HG03469 (cell line): ENCODE measurements at regions not wholly inside any gene's neighbourhood (a gene's known extent, or its start where the extent isn't known, plus 50 kb on each side); places are given as distances from the start of the nearest gene placed in this dataset.

Source experiments
- ATAC-seq: cut with Tn5 transposase; IDR thresholded peaks from one replicate; pipeline ENCODE4 v1.9.1; 2021; ENCODE audit warnings: mild to moderate bottlenecking, moderate library complexity, moderate number of reproducible peaks; ENCODE audit not compliant: unreplicated experiment

GRCh38 chr12:92503971-92504593 lies 198.7 kb upstream of the PLEKHG7 start:
- no peak for ATAC-seq

GRCh38 chr12:92503029-92503931 lies 199.5 kb upstream of the PLEKHG7 start:
- ATAC-seq: peak; percentile 55

- peak; percentile 36 for ATAC-seq
These were observed 200.3 kb upstream of the PLEKHG7 start for GRCh38 chr12:92502417-92503028.

GRCh38 chr12:92496790-92497189 lies 206.0 kb upstream of the PLEKHG7 start:
- peak; percentile 43 for ATAC-seq

- ATAC-seq: no peak
These were observed 207.7 kb upstream of the PLEKHG7 start for GRCh38 chr12:92495108-92495507.

GRCh38 chr12:92493816-92494215 lies 209.0 kb upstream of the PLEKHG7 start:
- ATAC-seq: no peak

GRCh38 chr12:92492995-92493394 lies 209.8 kb upstream of the PLEKHG7 start:
- ATAC-seq: no peak

- ATAC-seq: no peak
These were observed 210.5 kb upstream of the PLEKHG7 start for GRCh38 chr12:92492291-92492690.

- no peak for ATAC-seq
These were observed 213.0 kb upstream of the PLEKHG7 start for GRCh38 chr12:92489781-92490180.

GRCh38 chr12:92488735-92489134 lies 214.1 kb upstream of the PLEKHG7 start:
- ATAC-seq: no peak

- no peak for ATAC-seq
These were observed 215.7 kb upstream of the PLEKHG7 start for GRCh38 chr12:92487138-92487485.

- no peak for ATAC-seq
These were observed 216.2 kb upstream of the PLEKHG7 start for GRCh38 chr12:92486443-92487137.

- ATAC-seq: no peak
These were observed 217.1 kb upstream of the PLEKHG7 start for GRCh38 chr12:92485351-92486348.

- ATAC-seq: no peak
These were observed 220.2 kb upstream of the PLEKHG7 start for GRCh38 chr12:92482599-92482998.

- no peak for ATAC-seq
These were observed 221.7 kb upstream of the PLEKHG7 start for GRCh38 chr12:92481066-92481465.

- ATAC-seq: no peak
These were observed 224.1 kb upstream of the PLEKHG7 start for GRCh38 chr12:92478692-92479091.

GRCh38 chr12:92476844-92477243 lies 225.9 kb upstream of the PLEKHG7 start:
- no peak for ATAC-seq

- no peak for ATAC-seq
These were observed 229.2 kb upstream of the PLEKHG7 start for GRCh38 chr12:92473564-92473963.

- no peak for ATAC-seq
These were observed 230.6 kb upstream of the PLEKHG7 start for GRCh38 chr12:92472201-92472600.

GRCh38 chr12:92471551-92471950 lies 231.2 kb upstream of the PLEKHG7 start:
- ATAC-seq: peak; percentile 44
